ENCODE measurements at regions not wholly inside any gene's neighbourhood (a gene's known extent, or its start where the extent isn't known, plus 50 kb on each side); places are given as distances from the start of the nearest gene placed in this dataset.

DNA sequence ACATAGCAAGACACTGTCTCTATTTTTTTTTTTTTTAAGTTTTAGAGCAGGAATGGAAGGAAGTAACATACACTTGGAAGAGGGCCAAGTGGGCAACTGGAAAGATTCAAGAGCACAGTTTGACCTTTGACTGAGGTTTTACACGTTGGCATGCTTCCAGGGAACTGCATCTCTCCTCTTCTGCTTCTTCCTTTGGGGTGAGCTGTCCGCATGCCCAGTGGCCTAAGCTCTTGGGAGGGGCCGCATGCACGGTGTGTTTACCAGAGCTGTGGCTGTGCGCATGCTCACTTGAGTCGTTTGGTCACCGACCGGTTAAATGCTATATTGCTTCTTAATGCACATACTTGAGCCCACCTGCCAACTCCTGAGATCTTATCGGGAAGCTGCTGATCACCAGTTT, 727.7 kb downstream of the UQCRFS1 start:
- FAIRE-seq = no peak

More for the DNA sequence above, 727.7 kb downstream of the UQCRFS1 start:
- ChIA-PET POLR2A (no interaction called here), CTCF (no interaction called here)
- dilution Hi-C loops (cut with MboI; ENCODE audit: extremely low pct_ligation_motif_present, low sequenced_read_pairs) (no loop called here), intact Hi-C loops (cut with micrococcal nuclease) (no loop called here)
- DNase-seq (ENCODE audit: low read depth, low spot score) = no peak
- no peaks in the 10 kb centered on the region for H4K20me1 ChIP-seq (replicated peaks; ENCODE audit: control insufficient read depth, extremely low read depth, insufficient read depth, low read length)
- H3K9ac ChIP-seq (replicated peaks; ENCODE audit: extremely low read depth, insufficient read depth, low read length) = no peak overlapping the region
- no peak overlapping the region for H2AFZ ChIP-seq (ENCODE audit: low read depth, low read length)
- TF ChIP-seq GATA2 (IDR thresholded peaks at IDR 0.05; ENCODE audit: insufficient read depth, insufficient read length, low read depth, low read length) (no peak), MYC (IDR thresholded peaks at IDR 0.05; ENCODE audit: low read depth, low read length) (no peak), JUN (IDR thresholded peaks at IDR 0.05; ENCODE audit: borderline replicate concordance, insufficient read depth, insufficient read length, low read depth) (no peak), EZH2 (IDR thresholded peaks at IDR 0.05; ENCODE audit: borderline replicate concordance, low read depth, low read length, severe bottlenecking) (no peak), POLR2A (IDR thresholded peaks at IDR 0.05; ENCODE audit: low read depth, low read length) (no peak), POLR2AphosphoS5 (IDR thresholded peaks at IDR 0.05; ENCODE audit: insufficient read depth, low read depth, low read length) (no peak), FOS (IDR thresholded peaks at IDR 0.05; ENCODE audit: borderline replicate concordance, insufficient read depth, low read length) (no peak)
- TF ChIP-seq, protein P1, sequence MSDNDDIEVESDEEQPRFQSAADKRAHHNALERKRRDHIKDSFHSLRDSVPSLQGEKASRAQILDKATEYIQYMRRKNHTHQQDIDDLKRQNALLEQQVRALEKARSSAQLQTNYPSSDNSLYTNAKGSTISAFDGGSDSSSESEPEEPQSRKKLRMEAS (IDR thresholded peaks at IDR 0.05; ENCODE audit: insufficient read depth, insufficient read length) = no peak
- TF ChIP-seq, protein P2, sequence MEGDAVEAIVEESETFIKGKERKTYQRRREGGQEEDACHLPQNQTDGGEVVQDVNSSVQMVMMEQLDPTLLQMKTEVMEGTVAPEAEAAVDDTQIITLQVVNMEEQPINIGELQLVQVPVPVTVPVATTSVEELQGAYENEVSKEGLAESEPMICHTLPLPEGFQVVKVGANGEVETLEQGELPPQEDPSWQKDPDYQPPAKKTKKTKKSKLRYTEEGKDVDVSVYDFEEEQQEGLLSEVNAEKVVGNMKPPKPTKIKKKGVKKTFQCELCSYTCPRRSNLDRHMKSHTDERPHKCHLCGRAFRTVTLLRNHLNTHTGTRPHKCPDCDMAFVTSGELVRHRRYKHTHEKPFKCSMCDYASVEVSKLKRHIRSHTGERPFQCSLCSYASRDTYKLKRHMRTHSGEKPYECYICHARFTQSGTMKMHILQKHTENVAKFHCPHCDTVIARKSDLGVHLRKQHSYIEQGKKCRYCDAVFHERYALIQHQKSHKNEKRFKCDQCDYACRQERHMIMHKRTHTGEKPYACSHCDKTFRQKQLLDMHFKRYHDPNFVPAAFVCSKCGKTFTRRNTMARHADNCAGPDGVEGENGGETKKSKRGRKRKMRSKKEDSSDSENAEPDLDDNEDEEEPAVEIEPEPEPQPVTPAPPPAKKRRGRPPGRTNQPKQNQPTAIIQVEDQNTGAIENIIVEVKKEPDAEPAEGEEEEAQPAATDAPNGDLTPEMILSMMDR (IDR thresholded peaks at IDR 0.05; ENCODE audit: extremely low read depth in 1 of 2, insufficient read depth in 1 of 2, low read depth in 1 of 2, low read length in 2 of 2) = no peak
- no peaks in the 10 kb centered on the region for H3K79me2 ChIP-seq (ENCODE audit: control insufficient read depth, insufficient read depth, low read length)
- BruUV-seq (replicated peaks) = no TSS peak
- peaks cover 5% of the 10 kb centered on the region for H3K9me3 ChIP-seq (replicated peaks; ENCODE audit: control insufficient read depth, insufficient read depth, low read length)
- no peaks in the 10 kb centered on the region for H3K36me3 ChIP-seq (ENCODE audit: control insufficient read depth in 2 of 2, extremely low read depth in 1 of 2, insufficient read depth in 2 of 2, low read length in 2 of 2)
- no peak overlapping the region for H3K27ac ChIP-seq (ENCODE audit: insufficient read depth, low read depth, low read length)
- H3K4me2 ChIP-seq (ENCODE audit: insufficient read depth, low read length) = no peak overlapping the region
- no peaks in the 10 kb centered on the region for H3K4me1 ChIP-seq (ENCODE audit: control insufficient read depth, extremely low read depth, insufficient read depth, low read length)
- no peaks in the 10 kb centered on the region for H3K9me1 ChIP-seq (replicated peaks; ENCODE audit: control insufficient read depth, extremely low read depth, insufficient read depth, low read length)
- H3K27me3 ChIP-seq (ENCODE audit: control insufficient read depth in 2 of 2, insufficient read depth in 2 of 2, low read length in 2 of 2) = no peaks in the 10 kb centered on the region
- H3K4me3 ChIP-seq (replicated peaks in 1 of 3; ENCODE audit: insufficient read depth in 1 of 3, low read depth in 1 of 3, low read length in 3 of 3) = no peak overlapping the region

All from endothelial cell of umbilical vein (primary cell).